ENCODE measurements at regions not wholly inside any gene's neighbourhood (a gene's known extent, or its start where the extent isn't known, plus 50 kb on each side); places are given as distances from the start of the nearest gene placed in this dataset.

GRCh38 chr4:11312389-11312788 lies 116.3 kb downstream of the HS3ST1 start:
- TF ChIP-seq CTCF (conservative IDR thresholded peaks at IDR 0.05; ENCODE audit: low read length) (no peak), EZH2phosphoT487 (IDR thresholded peaks at IDR 0.05; ENCODE audit: borderline replicate concordance, low read depth, low read length) (no peak)
